Aorta (tissue), 5 donors: ENCODE measurements at regions not wholly inside any gene's neighbourhood (a gene's known extent, or its start where the extent isn't known, plus 50 kb on each side); places are given as distances from the start of the nearest gene placed in this dataset.
"Not testable (repeated sequence)": the region's sequence is repeated elsewhere in the genome, so short reads cannot be mapped to it uniquely, and the experiment has no call there.

Source experiments
- ATAC-seq: fragments of 200-7000 bp; cut with Tn5 transposase; one replicate; pipeline ENCODE4 v1.9.1; 2022; ENCODE audit warnings: moderate library complexity; ENCODE audit not compliant: low FRiP score
- DNase-seq, 2 donors: peaks; one replicate each; pipeline ENCODE4 v3.0.0-alpha.2; 2020
- H3K27ac ChIP-seq, 2 donors: one replicate each; pipeline ENCODE4 v1.5.1; 2013; ENCODE audit warnings: low read length in 2 of 2, mild to moderate bottlenecking in 2 of 2, moderate library complexity in 2 of 2, control low read depth in 1 of 2, inconsistent platforms in 1 of 2, low read depth in 1 of 2
- H3K27me3 ChIP-seq, 2 donors: one replicate each; pipeline ENCODE4 v1.6.1; 2013; ENCODE audit warnings: control low read depth in 1 of 2, low read length in 1 of 2, mild to moderate bottlenecking in 1 of 2, moderate library complexity in 1 of 2; ENCODE audit not compliant: insufficient read depth in 2 of 2, control insufficient read depth in 1 of 2
- H3K36me3 ChIP-seq, 2 donors: one replicate each; pipeline ENCODE4 v1.6.1; 2013; ENCODE audit warnings: control low read depth in 1 of 2, low read length in 1 of 2, mild to moderate bottlenecking in 1 of 2; ENCODE audit not compliant: insufficient read depth in 2 of 2, control insufficient read depth in 1 of 2
- H3K4me1 ChIP-seq, 2 donors: one replicate each; pipeline ENCODE4 v1.6.1; 2013; ENCODE audit warnings: low read length in 2 of 2, control low read depth in 1 of 2, mild to moderate bottlenecking in 1 of 2, moderate library complexity in 1 of 2; ENCODE audit not compliant: insufficient read depth in 2 of 2, control insufficient read depth in 1 of 2
- H3K4me3 ChIP-seq, 2 donors: one replicate each; pipeline ENCODE4 v1.5.1; 2013; ENCODE audit warnings: low read length in 2 of 2, control low read depth in 1 of 2, mild to moderate bottlenecking in 1 of 2
- H3K9me3 ChIP-seq: one replicate; pipeline ENCODE4 v1.6.1; 2013; ENCODE audit warnings: mild to moderate bottlenecking, low read length; ENCODE audit not compliant: control insufficient read depth
- WGBS, 2 donors: extraction: QIAGEN DNeasy Blood & Tissue Kit; methylation state at CpG; one replicate each; pipeline ENCODE4 v1.1.7; 2013; 5-methylcytosine and 5-hydroxymethylcytosine counted together
- intact Hi-C, 2 donors: fragments of 100-400 bp; cut with DNase I; formaldehyde crosslinking; loops; one replicate each; pipeline versions ENCODE4 v1.14.2 to v1.15.0; 2022
- donor health status: healthy with polysubstance abuse.
- donor health status: Bipolar disorder and iron deficiency.
- donor health status: DM: no; HTN: no; CAD: no.
- donor health status: DM: no; HTN: no; CAD: no.
- donor health status: DM: yes; HTN: yes; CAD: no.

- WGBS, 2 donors: 11 to 19% methylated on average over 1 of the region's 7 CpGs
- H3K36me3 ChIP-seq, H3K4me1 ChIP-seq, H3K27me3 ChIP-seq, H3K9me3 ChIP-seq, H3K27ac ChIP-seq, intact Hi-C loops, ATAC-seq, DNase-seq, H3K4me3 ChIP-seq: not testable (repeated sequence)
Measured at GRCh38 chr2:89856305-89856704, 1164.8 kb downstream of the RPIA start.

GRCh38 chr2:89862164-89862563 is 1170.7 kb downstream of the RPIA start:
- H3K4me3 ChIP-seq, H3K4me1 ChIP-seq, H3K9me3 ChIP-seq, H3K36me3 ChIP-seq, DNase-seq, intact Hi-C loops, H3K27ac ChIP-seq, ATAC-seq, H3K27me3 ChIP-seq: not testable (repeated sequence)
- WGBS, 2 donors: 40 to 46% methylated on average over 1 of the region's 5 CpGs

- H3K9me3 ChIP-seq, H3K4me3 ChIP-seq, intact Hi-C loops, DNase-seq, ATAC-seq, H3K36me3 ChIP-seq, H3K27ac ChIP-seq, H3K4me1 ChIP-seq, H3K27me3 ChIP-seq: not testable (repeated sequence)
- no CpG with 5 or more reads among the region's 6 CpGs for WGBS, 2 donors
Measured at GRCh38 chr2:89863209-89863608, 1171.7 kb downstream of the RPIA start.

GRCh38 chr2:89874810-89875595 is 1183.5 kb downstream of the RPIA start:
- intact Hi-C loops, H3K27ac ChIP-seq, H3K4me1 ChIP-seq, H3K36me3 ChIP-seq, H3K27me3 ChIP-seq, H3K4me3 ChIP-seq, ATAC-seq, H3K9me3 ChIP-seq, DNase-seq: not testable (repeated sequence)
- WGBS, 2 donors: 64 to 67% methylated on average over 3 to 4 of the region's 9 CpGs

- H3K36me3 ChIP-seq, H3K4me1 ChIP-seq, H3K4me3 ChIP-seq, intact Hi-C loops, ATAC-seq, H3K27ac ChIP-seq, H3K9me3 ChIP-seq, H3K27me3 ChIP-seq, DNase-seq: not testable (repeated sequence)
- no CpG with 5 or more reads among the region's 1 CpG for WGBS, 2 donors
Measured at GRCh38 chr2:89876445-89876844, 1185.0 kb downstream of the RPIA start.

- DNase-seq, ATAC-seq, H3K9me3 ChIP-seq, H3K4me3 ChIP-seq, H3K27me3 ChIP-seq, H3K27ac ChIP-seq, H3K4me1 ChIP-seq, H3K36me3 ChIP-seq, intact Hi-C loops: not testable (repeated sequence)
- 78 to 84% methylated on average over 5 to 6 of the region's 6 CpGs for WGBS, 2 donors
Measured at GRCh38 chr2:89876878-89877277, 1185.4 kb downstream of the RPIA start.

GRCh38 chr2:89882880-89883279 is 1191.4 kb downstream of the RPIA start:
- intact Hi-C loops, DNase-seq, H3K4me1 ChIP-seq, H3K27me3 ChIP-seq, ATAC-seq, H3K9me3 ChIP-seq, H3K27ac ChIP-seq, H3K36me3 ChIP-seq, H3K4me3 ChIP-seq: not testable (repeated sequence)
- 19 to 43% methylated on average over 1 of the region's 1 CpG for WGBS, 2 donors

- H3K27ac ChIP-seq, H3K27me3 ChIP-seq, H3K4me1 ChIP-seq, ATAC-seq, DNase-seq, H3K4me3 ChIP-seq, H3K36me3 ChIP-seq, intact Hi-C loops, H3K9me3 ChIP-seq: not testable (repeated sequence)
- WGBS, 2 donors: 65 to 86% methylated on average over 1 to 2 of the region's 2 CpGs
Measured at GRCh38 chr2:89883624-89884023, 1192.2 kb downstream of the RPIA start.

GRCh38 chr2:89885071-89885470 is 1193.6 kb downstream of the RPIA start:
- H3K36me3 ChIP-seq, ATAC-seq, DNase-seq, H3K4me1 ChIP-seq, intact Hi-C loops, H3K9me3 ChIP-seq, H3K4me3 ChIP-seq, H3K27me3 ChIP-seq, H3K27ac ChIP-seq: not testable (repeated sequence)
- 48 to 50% methylated on average over 1 of the region's 5 CpGs for WGBS, 2 donors
